ENCODE measurements at regions not wholly inside any gene's neighbourhood (a gene's known extent, or its start where the extent isn't known, plus 50 kb on each side); places are given as distances from the start of the nearest gene placed in this dataset.

- 92 to 94% methylated on average over 3 of the region's 3 CpGs for WGBS, 2 donors (ENCODE audit: low coverage in 1 of 2)
- H3K9me3 ChIP-seq: peaks cover 0 to 7% (median 0%) of the 10 kb centered on the region in 3 donors
- H3K27ac ChIP-seq: no peak overlapping the region
- H3K36me3 ChIP-seq: no peaks in the 10 kb centered on the region
- no peaks in the 10 kb centered on the region for H3K4me1 ChIP-seq
- TF ChIP-seq POLR2AphosphoS5 (IDR thresholded peaks at IDR 0.05): no peak
- no peak for TF ChIP-seq POLR2A (IDR thresholded peaks at IDR 0.05)
- TF ChIP-seq CTCF (IDR thresholded peaks at IDR 0.05): no peak
- TF ChIP-seq EP300 (IDR thresholded peaks at IDR 0.05): no peak
- no peak for ATAC-seq
- no peak overlapping the region for H3K4me3 ChIP-seq
- no peaks in the 10 kb centered on the region for H3K27me3 ChIP-seq
Observed at GRCh38 chr2:145144131-145144728, 624.3 kb upstream of the ZEB2 start.

GRCh38 chr2:145141981-145142380 lies 622.1 kb upstream of the ZEB2 start:
- no peak for TF ChIP-seq POLR2AphosphoS5 (IDR thresholded peaks at IDR 0.05)
- TF ChIP-seq POLR2A (IDR thresholded peaks at IDR 0.05): no peak
- TF ChIP-seq EP300 (IDR thresholded peaks at IDR 0.05): no peak
- no peak for TF ChIP-seq CTCF (IDR thresholded peaks at IDR 0.05)
- H3K4me1 ChIP-seq: no peaks in the 10 kb centered on the region
- no peak overlapping the region for H3K4me3 ChIP-seq
- no peaks in the 10 kb centered on the region for H3K9me3 ChIP-seq
- H3K36me3 ChIP-seq: no peaks in the 10 kb centered on the region
- ATAC-seq: no peak
- H3K27ac ChIP-seq: no peak overlapping the region
- WGBS, 2 donors (ENCODE audit: low coverage in 1 of 2): 82 to 86% methylated on average over 2 of the region's 2 CpGs
- no peaks in the 10 kb centered on the region for H3K27me3 ChIP-seq

- H3K27me3 ChIP-seq: no peaks in the 10 kb centered on the region
- ATAC-seq: no peak
- TF ChIP-seq POLR2AphosphoS5 (IDR thresholded peaks at IDR 0.05) (no peak), POLR2A (IDR thresholded peaks at IDR 0.05) (no peak), CTCF (IDR thresholded peaks at IDR 0.05) (no peak), EP300 (IDR thresholded peaks at IDR 0.05) (no peak)
- WGBS, 2 donors (ENCODE audit: low coverage in 1 of 2): 94 to 100% methylated on average over 4 of the region's 4 CpGs
- H3K27ac ChIP-seq: no peak overlapping the region
- H3K4me3 ChIP-seq: no peak overlapping the region
- H3K9me3 ChIP-seq: no peaks in the 10 kb centered on the region
- no peaks in the 10 kb centered on the region for H3K4me1 ChIP-seq
- H3K36me3 ChIP-seq: no peaks in the 10 kb centered on the region
Observed at GRCh38 chr2:145140658-145141057, 620.7 kb upstream of the ZEB2 start.

GRCh38 chr2:145138626-145139025 lies 618.7 kb upstream of the ZEB2 start:
- 58 to 68% methylated on average over 2 of the region's 2 CpGs for WGBS, 2 donors (ENCODE audit: low coverage in 1 of 2)
- Histone ChIP-seq H3K4me3 (no peak overlapping the region), H3K27ac (no peak overlapping the region), H3K36me3 (no peaks in the 10 kb centered on the region), H3K9me3 (no peaks in the 10 kb centered on the region), H3K4me1 (no peaks in the 10 kb centered on the region), H3K27me3 (no peaks in the 10 kb centered on the region)
- TF ChIP-seq POLR2AphosphoS5 (IDR thresholded peaks at IDR 0.05): no peak
- ATAC-seq: no peak

- WGBS, 2 donors (ENCODE audit: low coverage in 1 of 2): 92 to 100% methylated on average over 1 of the region's 1 CpG
- H3K9me3 ChIP-seq: no peaks in the 10 kb centered on the region
- no peaks in the 10 kb centered on the region for H3K36me3 ChIP-seq
- TF ChIP-seq CTCF (IDR thresholded peaks at IDR 0.05): no peak
- no peak for TF ChIP-seq POLR2AphosphoS5 (IDR thresholded peaks at IDR 0.05)
- no peak for TF ChIP-seq POLR2A (IDR thresholded peaks at IDR 0.05)
- no peak for TF ChIP-seq EP300 (IDR thresholded peaks at IDR 0.05)
- no peak overlapping the region for H3K4me3 ChIP-seq
- no peaks in the 10 kb centered on the region for H3K4me1 ChIP-seq
- ATAC-seq: no peak
- no peaks in the 10 kb centered on the region for H3K27me3 ChIP-seq
- no peak overlapping the region for H3K27ac ChIP-seq
Observed at GRCh38 chr2:145137901-145138300, 618.0 kb upstream of the ZEB2 start.
